Neural progenitor cell (in vitro differentiated cells): ENCODE measurements at regions not wholly inside any gene's neighbourhood (a gene's known extent, or its start where the extent isn't known, plus 50 kb on each side); places are given as distances from the start of the nearest gene placed in this dataset.

ENCODE experiments used
- CTCF ChIP-seq: fragments of 200-600 bp; sonication (generic); IDR thresholded peaks from 2 replicates; pipeline ENCODE4 v1.5.1; 2017; ENCODE audit warnings: antibody characterized with exemption, mild to moderate bottlenecking
- EZH2 ChIP-seq: fragments of 200-600 bp; sonication (generic); IDR thresholded peaks from 2 replicates; pipeline ENCODE4 v1.6.1; 2017; ENCODE audit warnings: antibody characterized with exemption, mild to moderate bottlenecking, moderate library complexity

DNA sequence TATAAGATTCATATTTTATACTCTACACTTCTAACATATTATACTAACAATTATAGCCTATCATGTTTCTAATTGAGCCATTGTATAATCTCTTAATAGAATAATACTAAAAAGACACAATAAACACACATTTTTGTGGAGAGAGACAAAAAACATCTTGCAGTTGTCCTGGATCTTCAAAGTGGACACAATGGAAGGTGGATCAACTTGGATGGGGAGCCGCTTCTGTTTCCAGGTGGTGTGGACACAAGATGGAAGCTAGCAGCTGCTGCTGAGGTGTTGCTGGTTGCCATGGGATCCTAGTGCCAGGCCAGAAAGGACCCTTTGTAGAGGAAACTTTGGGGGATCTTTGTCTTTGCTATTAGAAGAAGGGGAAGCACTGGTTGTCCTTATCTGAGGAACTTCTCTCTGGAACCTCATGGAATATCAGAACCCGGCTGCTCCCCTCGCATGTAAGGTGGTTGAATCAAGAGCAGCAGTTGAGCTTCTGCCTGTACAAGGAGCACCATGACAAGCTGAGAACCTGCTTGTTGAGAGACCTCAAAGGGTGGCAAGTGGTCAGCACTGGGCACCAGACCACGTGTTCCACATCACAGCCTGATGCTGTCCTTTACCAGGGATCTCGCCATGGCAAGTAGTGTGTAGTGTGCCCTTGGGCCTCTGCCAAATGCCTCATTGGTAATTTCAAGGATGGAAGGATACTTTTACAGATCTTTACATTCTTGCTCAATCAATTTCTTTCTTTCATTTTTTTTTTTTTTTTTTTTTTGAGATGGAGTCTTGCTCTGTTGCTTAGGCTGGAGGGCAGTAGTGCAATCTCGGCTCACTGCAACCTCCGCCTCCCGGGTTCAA is 232.2 kb downstream of the MYCN start:
- TF ChIP-seq CTCF (no peak), EZH2 (no peak)
